ENCODE measurements at regions not wholly inside any gene's neighbourhood (a gene's known extent, or its start where the extent isn't known, plus 50 kb on each side); places are given as distances from the start of the nearest gene placed in this dataset.

DNA sequence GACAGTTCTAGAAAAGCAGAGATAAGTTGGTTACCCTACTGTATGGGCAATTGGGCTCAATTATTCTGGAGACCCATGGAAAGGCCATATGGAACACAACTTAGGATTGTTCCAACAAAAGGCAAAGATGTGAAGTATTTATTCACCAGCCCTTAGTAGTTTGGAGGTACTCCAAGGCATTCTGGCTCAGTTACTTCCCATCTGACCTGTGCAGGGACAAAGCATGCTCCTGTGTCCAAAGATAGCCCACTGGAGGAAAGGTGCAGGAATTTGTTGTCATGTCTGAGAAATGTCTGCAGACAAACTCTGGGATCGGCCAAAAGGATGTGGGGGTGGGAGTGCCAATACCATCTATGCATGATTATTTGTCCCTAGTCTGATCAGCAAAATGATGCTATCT lies 279.5 kb upstream of the PTGER4 start:
- peaks cover 0 to 2% of the 10 kb centered on the region in 2 experiments; a peak in 2 of 4 replicates for H3K4me1 Mint-ChIP-seq
- no peaks in the 10 kb centered on the region for H4K20me1 ChIP-seq (ENCODE audit: control insufficient read depth, insufficient read depth, insufficient read length)
- H4K5ac ChIP-seq (ENCODE audit: insufficient read length, low read depth, low read length): no peak overlapping the region
- H3K27ac Mint-ChIP-seq: no peak overlapping the region
- no peaks in the 10 kb centered on the region for H3K27me3 ChIP-seq (ENCODE audit: insufficient read depth, low read length)
- H2BK120ac ChIP-seq (ENCODE audit: low read depth, low read length, poor library complexity, severe bottlenecking): no peak overlapping the region
- H2BK20ac ChIP-seq (ENCODE audit: low read depth, low read length, poor library complexity, severe bottlenecking): no peak overlapping the region
- H2BK5ac ChIP-seq (ENCODE audit: insufficient read length, low read length): no peak overlapping the region
- H3K23me2 ChIP-seq (ENCODE audit: insufficient read length, low read depth, low read length, poor library complexity, severe bottlenecking): no peaks in the 10 kb centered on the region
- no peak overlapping the region for H3K18ac ChIP-seq (ENCODE audit: insufficient read length, low read depth, low read length)
- no peak overlapping the region for H4K8ac ChIP-seq (replicated peaks; ENCODE audit: insufficient read length, low read depth, low read length)
- no peak overlapping the region for H3K4me2 ChIP-seq (ENCODE audit: insufficient read depth, insufficient read length, low read length)
- no peak overlapping the region for H2BK15ac ChIP-seq (ENCODE audit: low read depth, low read length)
- H2AFZ ChIP-seq (ENCODE audit: low read length): no peak overlapping the region
- no peak overlapping the region for H3T11ph ChIP-seq (ENCODE audit: low read length)
- no peaks in the 10 kb centered on the region for H3K27me3 Mint-ChIP-seq (ENCODE audit: low read depth)
- no peak overlapping the region for H3K14ac ChIP-seq (ENCODE audit: insufficient read depth, low read length)
- no peak for DNase-seq
- H3K4ac ChIP-seq (ENCODE audit: low read depth, low read length): no peak overlapping the region
- no peak overlapping the region for H3K23ac ChIP-seq (ENCODE audit: insufficient read length, low read depth, low read length)
- no peaks in the 10 kb centered on the region for H3K9me3 ChIP-seq (ENCODE audit: control insufficient read depth, low read depth, low read length)
- TF ChIP-seq, protein P1, sequence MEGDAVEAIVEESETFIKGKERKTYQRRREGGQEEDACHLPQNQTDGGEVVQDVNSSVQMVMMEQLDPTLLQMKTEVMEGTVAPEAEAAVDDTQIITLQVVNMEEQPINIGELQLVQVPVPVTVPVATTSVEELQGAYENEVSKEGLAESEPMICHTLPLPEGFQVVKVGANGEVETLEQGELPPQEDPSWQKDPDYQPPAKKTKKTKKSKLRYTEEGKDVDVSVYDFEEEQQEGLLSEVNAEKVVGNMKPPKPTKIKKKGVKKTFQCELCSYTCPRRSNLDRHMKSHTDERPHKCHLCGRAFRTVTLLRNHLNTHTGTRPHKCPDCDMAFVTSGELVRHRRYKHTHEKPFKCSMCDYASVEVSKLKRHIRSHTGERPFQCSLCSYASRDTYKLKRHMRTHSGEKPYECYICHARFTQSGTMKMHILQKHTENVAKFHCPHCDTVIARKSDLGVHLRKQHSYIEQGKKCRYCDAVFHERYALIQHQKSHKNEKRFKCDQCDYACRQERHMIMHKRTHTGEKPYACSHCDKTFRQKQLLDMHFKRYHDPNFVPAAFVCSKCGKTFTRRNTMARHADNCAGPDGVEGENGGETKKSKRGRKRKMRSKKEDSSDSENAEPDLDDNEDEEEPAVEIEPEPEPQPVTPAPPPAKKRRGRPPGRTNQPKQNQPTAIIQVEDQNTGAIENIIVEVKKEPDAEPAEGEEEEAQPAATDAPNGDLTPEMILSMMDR (conservative IDR thresholded peaks at IDR 0.05): no peak
- no peaks in the 10 kb centered on the region for H3K79me2 ChIP-seq (ENCODE audit: insufficient read depth, low read length)
- H3K36me3 Mint-ChIP-seq (ENCODE audit: insufficient read depth in 1 of 3, low read depth in 3 of 3): no peaks in the 10 kb centered on the region
- H2BK12ac ChIP-seq (ENCODE audit: insufficient read length, low read depth, low read length): no peak overlapping the region
- H2AK5ac ChIP-seq (ENCODE audit: insufficient read length, low read length): no peak overlapping the region
- no CpG with 5 or more reads among the region's 1 CpG for WGBS (ENCODE audit: extremely low coverage, insufficient read length, low lambda C conversion rate)
- H3K79me1 ChIP-seq (ENCODE audit: insufficient read depth, low read depth, low read length, poor library complexity, severe bottlenecking): no peaks in the 10 kb centered on the region
- no peaks in the 10 kb centered on the region for H3K9me3 Mint-ChIP-seq
- no peak overlapping the region for H3K27ac ChIP-seq (ENCODE audit: insufficient read length, low read depth, low read length)
- no peak overlapping the region for H3K4me3 Mint-ChIP-seq
- H3K9ac ChIP-seq (ENCODE audit: extremely low read depth, insufficient read length, low read length): no peak overlapping the region
- H3K56ac ChIP-seq (ENCODE audit: insufficient read length, low read depth, low read length): no peak overlapping the region
- H3K4me1 ChIP-seq (ENCODE audit: insufficient read depth, low read length): no peaks in the 10 kb centered on the region
- no peak overlapping the region for H4K91ac ChIP-seq (ENCODE audit: insufficient read length, low read depth, low read length)

All from H9 (cell line).